Motor neuron (in vitro differentiated cells): ENCODE measurements at regions not wholly inside any gene's neighbourhood (a gene's known extent, or its start where the extent isn't known, plus 50 kb on each side); places are given as distances from the start of the nearest gene placed in this dataset.

Experiments used
- ATAC-seq, 8 experiments: fragments of 200-7000 bp; cut with Tn5 transposase; replicated peaks in 6 of 8; 2 replicates each; pipeline ENCODE4 v1.8.0; 2021; ENCODE audit warnings: mild to moderate bottlenecking in 8 of 8, moderate library complexity in 8 of 8
- H3K27ac ChIP-seq, 2 donors: fragments of 250-450 bp; sonication (Bioruptor Pico); 2 replicates each; pipeline ENCODE4 v1.9.0; 2021; ENCODE audit warnings: antibody characterized with exemption in 2 of 2, mild to moderate bottlenecking in 2 of 2, moderate library complexity in 1 of 2
- H3K4me1 ChIP-seq, 2 donors: fragments of 250-450 bp; sonication (Bioruptor Pico); replicated peaks in 1 of 2; 2 replicates each; pipeline ENCODE4 v1.6.1; 2021; ENCODE audit warnings: antibody characterized with exemption in 2 of 2, mild to moderate bottlenecking in 2 of 2, moderate library complexity in 1 of 2
- H3K4me3 ChIP-seq, 5 donors: fragments of 250-450 bp; sonication (Bioruptor Pico); 2 replicates each; pipeline ENCODE4 v1.9.0; 2021; ENCODE audit warnings: antibody characterized with exemption in 5 of 5, mild to moderate bottlenecking in 5 of 5, moderate library complexity in 4 of 5
- WGBS, 10 experiments: fragments of 450-650 bp; shearing (Covaris generic); methylation state at CpG; one replicate each; pipeline ENCODE4 v1.0.0; 2022; 5-methylcytosine and 5-hydroxymethylcytosine counted together
- in situ Hi-C, 9 experiments: fragments of 400-800 bp; cut with MboI; loops; one replicate each; pipeline ENCODE4 v1.15.0; 2021; ENCODE audit warnings: low sequenced_read_pairs in 9 of 9, low pct_unique_long_range_greater_than_20kb in 2 of 9; ENCODE audit not compliant: unreplicated experiment in 9 of 9

DNA sequence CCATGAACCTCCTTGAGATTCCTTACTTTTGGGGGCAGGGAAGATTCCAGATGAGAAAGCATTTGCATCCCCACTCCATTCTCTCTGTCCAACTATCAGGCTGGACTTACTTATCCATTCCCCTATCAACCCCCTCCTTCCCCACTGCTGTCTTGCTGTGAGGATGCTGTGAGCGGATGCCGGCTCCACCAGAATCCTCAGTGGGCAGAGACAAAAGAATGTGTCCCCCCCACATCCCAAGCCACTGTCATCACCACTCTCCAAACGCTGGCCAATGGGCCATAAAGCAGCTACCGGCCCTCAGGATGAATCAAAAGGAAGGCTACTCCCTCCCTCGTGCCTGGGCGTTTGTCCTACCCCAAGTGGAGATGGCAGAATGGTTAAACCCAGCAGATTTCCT, 173.0 kb upstream of the NTF3 start:
- Histone ChIP-seq H3K27ac (peak overlapping the region in 1 of 2 donors; percentile 16), H3K4me1 (peaks cover 22 to 33% of the 10 kb centered on the region in 2 donors), H3K4me3 (no peak overlapping the region)
- in situ Hi-C loops = no loop called here
- peak in 3 of 8 experiments; percentile 3 to 32 (median 17) for ATAC-seq
- 0 to 80% (median 41%) methylated on average over 1 to 6 of the region's 6 CpGs; no CpG with 5 or more reads in 2 of the 10 experiments for WGBS, 10 experiments

DNA sequence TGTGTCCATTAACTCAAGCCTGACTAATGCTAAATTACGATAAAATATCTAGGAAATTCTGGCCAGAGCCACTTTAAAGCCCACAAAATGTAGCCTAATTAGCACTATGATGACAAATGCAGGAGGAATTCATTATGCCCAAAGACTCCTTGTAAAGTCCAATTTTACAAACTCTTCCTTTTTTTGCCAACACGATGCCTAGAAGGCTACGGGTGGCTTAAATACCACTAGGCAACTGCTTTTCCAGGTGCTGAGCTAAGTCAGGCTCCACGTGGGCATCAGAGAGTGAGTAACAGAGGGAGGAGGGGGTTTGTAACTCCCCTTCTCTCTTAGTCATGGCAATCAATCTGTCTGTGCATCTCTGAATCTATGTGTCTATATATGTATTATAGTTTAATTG, 172.4 kb upstream of the NTF3 start:
- WGBS, 10 experiments = 0 to 82% (median 35%) methylated on average over 1 to 4 of the region's 4 CpGs; no CpG with 5 or more reads in 1 of the 10 experiments
- ATAC-seq = peak in 6 of 8 experiments; percentile 18 to 95 (median 88)
- in situ Hi-C loops = no loop called here
- Histone ChIP-seq H3K4me3 (no peak overlapping the region), H3K27ac (no peak overlapping the region), H3K4me1 (peaks cover 22 to 33% of the 10 kb centered on the region in 2 donors)

GRCh38 chr12:5260086-5260485, 171.8 kb upstream of the NTF3 start:
- H3K4me1 ChIP-seq = peaks cover 22 to 33% of the 10 kb centered on the region in 2 donors
- H3K4me3 ChIP-seq = no peak overlapping the region
- no peak overlapping the region for H3K27ac ChIP-seq
- WGBS, 10 experiments = 17 to 100% (median 71%) methylated on average over 1 to 3 of the region's 3 CpGs; no CpG with 5 or more reads in 2 of the 10 experiments
- peak in 1 of 8 experiments; percentile 9 for ATAC-seq
- in situ Hi-C loops = no loop called here

- in situ Hi-C loops = no loop called here
- no peak overlapping the region for H3K27ac ChIP-seq
- peaks cover 22 to 33% of the 10 kb centered on the region in 2 donors for H3K4me1 ChIP-seq
- H3K4me3 ChIP-seq = no peak overlapping the region
- 38 to 83% (median 72%) methylated on average over 1 of the region's 1 CpG; no CpG with 5 or more reads in 4 of the 10 experiments for WGBS, 10 experiments
- no peak for ATAC-seq
Measured at GRCh38 chr12:5260591-5261086, 171.3 kb upstream of the NTF3 start.

- Histone ChIP-seq H3K4me3 (no peak overlapping the region), H3K27ac (no peak overlapping the region), H3K4me1 (peaks cover 22 to 33% of the 10 kb centered on the region in 2 donors)
- in situ Hi-C loops = no loop called here
- 83 to 100% (median 100%) methylated on average over 1 of the region's 1 CpG; no CpG with 5 or more reads in 5 of the 10 experiments for WGBS, 10 experiments
- no peak for ATAC-seq
Measured at GRCh38 chr12:5262450-5262849, 169.5 kb upstream of the NTF3 start.

DNA sequence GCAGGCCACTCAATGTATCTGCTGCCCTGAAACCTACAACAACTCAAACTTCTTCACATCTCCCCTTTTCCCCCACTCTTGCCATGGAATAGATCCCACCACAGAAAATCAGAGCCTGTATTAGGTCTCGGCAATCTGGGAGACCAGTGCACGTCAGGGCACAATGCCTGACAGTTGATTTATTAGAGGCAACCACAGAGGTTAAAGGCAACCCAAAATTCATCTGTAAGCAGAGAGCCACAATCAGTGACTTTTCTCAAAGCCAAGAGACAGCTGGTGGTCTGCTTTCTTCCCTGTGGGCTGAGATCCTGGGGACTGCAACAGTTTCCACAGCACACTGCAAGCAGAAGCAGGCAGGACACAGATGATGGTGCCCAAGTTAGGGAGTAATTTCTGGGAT, 169.0 kb upstream of the NTF3 start:
- no peak overlapping the region for H3K4me3 ChIP-seq
- H3K27ac ChIP-seq = no peak overlapping the region
- in situ Hi-C loops = no loop called here
- peaks cover 22 to 32% of the 10 kb centered on the region in 2 donors for H3K4me1 ChIP-seq
- no peak for ATAC-seq
- WGBS, 10 experiments = 16 to 26% (median 17%) methylated on average over 1 to 2 of the region's 2 CpGs; no CpG with 5 or more reads in 7 of the 10 experiments

DNA sequence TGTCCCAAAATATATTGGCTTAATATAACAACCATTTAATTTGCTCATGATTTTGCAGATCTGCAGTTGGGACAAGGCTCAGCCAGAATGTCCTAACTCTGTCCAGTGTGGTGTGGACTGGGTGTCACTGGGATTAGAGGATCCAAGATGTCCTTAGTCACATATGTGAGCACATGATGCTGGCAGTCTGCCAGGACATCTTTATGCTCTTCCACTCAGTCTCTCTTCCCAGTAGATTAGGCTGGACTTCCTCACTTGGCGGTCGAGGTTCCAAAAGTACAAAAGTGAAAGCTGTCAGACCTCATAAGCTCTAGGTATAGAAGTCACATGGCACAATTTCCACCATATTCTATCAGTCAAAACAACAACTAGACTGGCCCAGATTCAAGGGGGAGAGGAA, 167.9 kb upstream of the NTF3 start:
- in situ Hi-C loops = no loop called here
- WGBS, 10 experiments = 82 to 100% (median 88%) methylated on average over 1 to 2 of the region's 2 CpGs; no CpG with 5 or more reads in 5 of the 10 experiments
- ATAC-seq = peak in 1 of 8 experiments; percentile 29

DNA sequence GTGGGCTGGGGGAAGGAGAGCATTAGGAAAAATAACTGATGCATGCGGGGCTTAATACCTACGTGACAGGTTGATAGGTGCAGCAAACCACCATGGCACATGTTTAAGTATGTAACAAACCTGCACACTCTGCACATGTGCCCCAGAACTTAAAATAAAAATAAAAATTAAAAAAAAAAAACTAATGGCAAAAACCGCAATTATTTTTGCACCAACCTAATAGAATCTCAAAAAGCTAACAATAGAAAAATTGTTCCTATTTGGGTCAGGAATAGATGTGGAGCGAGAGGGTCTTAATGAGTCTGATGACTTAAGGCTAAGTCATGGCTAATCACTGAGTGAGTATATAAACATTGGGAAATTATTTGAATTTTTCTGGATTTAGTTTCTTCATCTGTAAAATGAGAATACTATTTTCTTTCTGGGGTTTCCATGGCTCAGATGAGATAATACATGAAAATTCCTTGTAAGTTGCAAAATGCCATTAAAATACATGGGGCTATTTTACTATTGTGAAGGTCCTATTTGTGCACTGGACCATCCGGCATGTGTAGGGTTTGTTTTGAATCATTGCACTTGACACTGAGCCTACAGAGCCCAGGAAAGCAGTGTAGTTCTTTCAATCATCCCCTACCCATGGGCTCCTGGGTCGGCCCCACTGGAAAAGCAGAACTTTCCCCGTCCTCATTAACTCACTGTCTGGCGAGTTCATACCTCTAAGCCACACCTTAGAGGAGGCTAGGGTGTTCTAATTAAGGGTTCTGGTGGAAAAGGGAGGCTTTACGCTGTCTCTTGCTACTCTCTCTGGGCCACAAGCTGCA, 164.1 kb upstream of the NTF3 start:
- in situ Hi-C loops = no loop called here
- no peak for ATAC-seq
- Histone ChIP-seq H3K4me3 (no peak overlapping the region), H3K27ac (no peak overlapping the region), H3K4me1 (peaks cover 11 to 16% of the 10 kb centered on the region in 2 donors)
- 10 to 98% (median 83%) methylated on average over 1 to 9 of the region's 9 CpGs; no CpG with 5 or more reads in 1 of the 10 experiments for WGBS, 10 experiments

More for the DNA sequence above, 167.9 kb upstream of the NTF3 start:
- Histone ChIP-seq H3K4me1 (peaks cover 11 to 21% of the 10 kb centered on the region in 2 donors), H3K27ac (no peak overlapping the region), H3K4me3 (no peak overlapping the region)

GRCh38 chr12:5268424-5269210, 163.3 kb upstream of the NTF3 start:
- WGBS, 10 experiments = 83 to 96% (median 89%) methylated on average over 1 to 3 of the region's 6 CpGs; no CpG with 5 or more reads in 4 of the 10 experiments
- ATAC-seq = no peak
- no peak overlapping the region for H3K4me3 ChIP-seq
- H3K27ac ChIP-seq = no peak overlapping the region
- H3K4me1 ChIP-seq = peaks cover 11 to 18% of the 10 kb centered on the region in 2 donors
- in situ Hi-C loops = no loop called here

DNA sequence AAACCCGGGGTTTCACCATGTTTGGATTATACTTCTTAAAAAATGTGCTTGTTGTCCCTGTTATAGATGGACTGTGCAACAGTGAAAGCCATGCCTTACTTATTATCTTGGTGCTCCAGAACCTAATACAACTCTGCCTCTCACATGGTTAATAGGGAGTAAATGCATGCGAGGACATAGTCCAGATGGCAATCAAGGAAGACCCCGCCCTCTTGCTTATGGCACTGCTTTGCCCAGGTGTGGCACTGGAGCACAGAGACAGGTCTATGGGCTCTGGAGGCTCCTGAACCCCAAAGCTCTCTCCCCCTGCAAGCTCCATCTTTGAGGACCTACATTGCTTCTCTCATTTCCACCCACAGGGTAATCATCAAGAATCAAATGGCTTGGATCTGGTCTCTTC, 162.1 kb upstream of the NTF3 start:
- ATAC-seq = no peak

GRCh38 chr12:5272018-5272785, 159.7 kb upstream of the NTF3 start:
- ATAC-seq = peak in 5 of 8 experiments; percentile 10 to 66 (median 60)
- WGBS, 10 experiments = 20 to 85% (median 63%) methylated on average over 1 to 5 of the region's 6 CpGs; no CpG with 5 or more reads in 4 of the 10 experiments
- Histone ChIP-seq H3K27ac (no peak overlapping the region), H3K4me1 (peaks cover 11 to 24% of the 10 kb centered on the region in 2 donors), H3K4me3 (no peak overlapping the region)
- in situ Hi-C loops = no loop called here

More for the DNA sequence above, 162.1 kb upstream of the NTF3 start:
- Histone ChIP-seq H3K4me3 (no peak overlapping the region), H3K4me1 (peaks cover 11 to 21% of the 10 kb centered on the region in 2 donors), H3K27ac (no peak overlapping the region)
- 14 to 100% (median 98%) methylated on average over 1 to 3 of the region's 3 CpGs; no CpG with 5 or more reads in 4 of the 10 experiments for WGBS, 10 experiments
- in situ Hi-C loops = no loop called here

DNA sequence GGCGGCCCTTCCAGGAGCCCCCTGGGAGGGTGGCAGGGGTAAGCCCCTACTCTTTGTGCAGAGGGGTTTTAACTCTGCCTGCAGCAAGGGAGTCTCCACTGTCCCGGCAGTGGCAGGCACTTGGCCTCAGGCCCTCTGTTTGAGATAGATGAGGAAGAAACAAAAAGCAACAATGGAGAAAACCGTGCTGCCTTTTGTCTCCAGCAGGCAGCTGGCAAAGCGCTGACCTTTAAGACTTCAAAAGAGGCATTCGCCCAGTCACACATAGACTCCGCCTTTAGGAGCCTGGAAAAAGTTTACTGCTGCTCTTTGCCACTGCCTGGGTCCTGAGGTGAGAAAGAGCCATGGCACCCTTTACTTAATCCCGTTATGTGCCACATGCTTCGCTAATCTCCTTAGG, 158.2 kb upstream of the NTF3 start:
- peaks cover 11 to 24% of the 10 kb centered on the region in 2 donors for H3K4me1 ChIP-seq
- in situ Hi-C loops = no loop called here

More for the DNA sequence above, 158.2 kb upstream of the NTF3 start:
- Histone ChIP-seq H3K4me3 (no peak overlapping the region), H3K27ac (no peak overlapping the region)
- ATAC-seq = peak in 5 of 8 experiments; percentile 23 to 75 (median 32)
- WGBS, 10 experiments = 37 to 80% (median 51%) methylated on average over 1 to 7 of the region's 8 CpGs; no CpG with 5 or more reads in 2 of the 10 experiments
